SH-SY5Y (cell line): ENCODE measurements at regions not wholly inside any gene's neighbourhood (a gene's known extent, or its start where the extent isn't known, plus 50 kb on each side); places are given as distances from the start of the nearest gene placed in this dataset.

ENCODE experiments used
- GATA2 ChIP-seq: IDR thresholded peaks from 2 replicates; pipeline ENCODE4 v1.6.1; 2011; ENCODE audit warnings: mild to moderate bottlenecking, low read depth, low read length
- GATA3 ChIP-seq: IDR thresholded peaks from 2 replicates; pipeline ENCODE4 v1.6.1; 2011; ENCODE audit warnings: low read depth, mild to moderate bottlenecking, low read length, moderate library complexity

- TF ChIP-seq GATA3 (no peak), GATA2 (no peak)
Observed at GRCh38 chr9:13414349-13414748, 134.9 kb upstream of the MPDZ start.

DNA sequence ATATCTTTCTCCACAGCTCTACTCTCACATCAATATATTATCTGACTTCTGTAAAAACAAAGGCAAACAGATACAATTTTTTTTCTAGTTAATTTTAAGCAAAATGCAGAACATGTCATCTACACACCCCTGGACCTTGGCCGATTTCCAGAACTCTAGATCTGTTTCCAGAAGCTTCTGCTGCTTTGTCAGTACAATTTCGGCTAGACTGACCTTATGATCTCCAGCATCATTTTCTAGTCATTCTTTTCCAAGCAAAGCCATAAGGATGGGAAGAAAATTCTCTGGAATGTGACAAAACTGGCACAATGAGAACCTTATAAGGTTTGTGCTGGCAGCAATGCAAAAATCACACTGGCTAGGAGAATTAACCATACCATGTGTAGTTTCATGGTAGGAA lies 132.8 kb upstream of the MPDZ start:
- TF ChIP-seq GATA3 (no peak), GATA2 (no peak)

DNA sequence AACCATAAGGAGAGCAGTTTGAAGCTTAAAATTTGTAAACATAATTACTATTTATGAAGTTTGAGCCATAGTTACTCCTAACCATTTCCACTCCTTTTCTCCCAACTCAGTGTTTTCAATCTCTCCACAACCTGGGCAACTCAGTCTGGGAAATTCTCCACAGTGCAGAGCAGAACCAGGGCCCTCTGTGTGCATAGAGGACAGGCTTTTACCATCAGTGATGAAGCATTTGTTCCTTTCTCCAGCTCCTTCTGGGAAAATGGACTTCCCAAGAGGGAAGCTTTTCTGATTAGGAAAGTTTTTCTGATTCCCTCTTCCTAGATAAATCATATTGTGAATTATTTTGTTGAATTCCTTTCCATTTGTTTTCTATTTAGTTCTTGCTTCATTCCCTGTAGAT lies 132.3 kb upstream of the MPDZ start:
- no peak for TF ChIP-seq GATA3
- TF ChIP-seq GATA2: no peak

DNA sequence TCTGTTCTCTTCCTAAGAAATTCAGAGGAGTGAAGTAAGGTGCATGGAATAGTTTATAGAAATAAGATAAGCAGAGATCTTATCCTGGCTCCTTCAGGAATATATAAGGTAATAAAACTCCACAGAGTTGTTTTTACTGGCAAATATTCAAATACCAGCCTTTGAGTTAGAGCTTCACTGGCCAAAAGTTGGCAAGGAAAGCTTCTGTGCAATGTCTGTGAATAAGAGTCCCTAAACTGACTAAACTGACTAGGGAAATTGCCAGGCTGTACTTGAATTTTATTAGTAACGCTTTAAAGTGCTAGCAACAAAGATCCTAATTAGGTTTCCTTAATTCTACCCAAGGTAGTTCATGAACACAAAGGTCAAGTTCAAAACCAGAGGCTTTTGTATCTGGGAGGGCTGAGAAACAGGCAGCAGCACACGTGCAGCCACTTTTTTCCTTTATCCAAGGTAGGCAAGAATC lies 131.1 kb upstream of the MPDZ start:
- TF ChIP-seq GATA2 (no peak), GATA3 (no peak)

- TF ChIP-seq GATA3: no peak
- no peak for TF ChIP-seq GATA2
Observed at GRCh38 chr9:13397661-13398060, 118.2 kb upstream of the MPDZ start.

DNA sequence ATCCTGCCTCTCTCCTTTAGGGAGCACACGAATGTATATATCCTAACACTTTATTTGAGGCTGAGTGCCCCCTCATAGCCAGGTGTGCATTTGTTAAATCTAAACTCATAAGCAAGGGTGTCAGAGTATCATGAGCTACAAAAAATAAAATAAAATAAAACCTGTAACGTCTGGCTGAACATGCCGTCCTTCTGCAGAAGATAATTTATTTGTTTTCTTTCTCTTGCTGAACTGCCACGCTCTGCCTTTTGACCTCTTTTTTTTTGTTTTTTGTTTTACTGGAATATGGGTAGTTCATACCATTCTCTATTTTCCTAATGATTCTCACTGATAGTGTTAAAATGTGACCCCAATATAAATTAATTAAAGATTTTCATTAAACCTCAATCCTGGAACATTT lies 117.7 kb upstream of the MPDZ start:
- TF ChIP-seq GATA3: no peak
- no peak for TF ChIP-seq GATA2

DNA sequence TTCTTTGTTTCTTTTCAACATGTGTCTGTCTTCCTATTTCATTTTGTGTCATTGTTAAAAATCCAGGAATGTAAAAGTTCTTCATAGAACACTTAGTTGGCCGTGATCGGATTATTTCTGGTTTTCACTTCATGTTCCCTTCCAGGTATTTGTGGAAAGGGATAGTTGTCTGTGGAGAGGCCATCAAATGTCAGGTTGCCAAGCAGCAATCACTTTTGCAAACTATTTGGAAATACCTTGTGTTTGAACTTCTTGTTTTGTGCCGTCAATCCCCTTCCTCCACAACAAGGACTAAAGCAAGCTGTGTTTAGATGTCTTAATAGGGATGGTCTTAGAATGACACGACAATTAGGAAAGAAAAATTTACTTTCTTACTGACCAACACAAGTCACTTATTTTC lies 116.9 kb upstream of the MPDZ start:
- TF ChIP-seq GATA2 (no peak), GATA3 (no peak)

DNA sequence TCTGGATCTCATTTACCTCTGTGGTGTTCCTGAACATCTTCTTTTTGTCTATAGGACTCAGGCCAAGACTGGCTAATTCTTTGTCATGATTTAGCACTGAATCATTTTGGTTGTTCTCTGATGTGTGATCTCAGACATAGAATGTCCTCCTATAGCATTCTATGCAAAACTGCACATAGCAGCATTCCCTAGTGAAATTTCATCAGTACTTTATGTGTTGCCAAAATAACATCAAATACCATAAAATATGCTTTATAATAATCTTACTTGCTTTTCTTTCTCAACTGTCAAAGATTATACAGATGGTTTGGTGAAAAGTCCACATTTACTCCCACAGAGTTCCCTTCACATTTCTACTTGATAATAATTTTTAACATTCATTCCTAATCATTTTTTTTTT lies 115.7 kb upstream of the MPDZ start:
- TF ChIP-seq GATA3 (no peak), GATA2 (no peak)

DNA sequence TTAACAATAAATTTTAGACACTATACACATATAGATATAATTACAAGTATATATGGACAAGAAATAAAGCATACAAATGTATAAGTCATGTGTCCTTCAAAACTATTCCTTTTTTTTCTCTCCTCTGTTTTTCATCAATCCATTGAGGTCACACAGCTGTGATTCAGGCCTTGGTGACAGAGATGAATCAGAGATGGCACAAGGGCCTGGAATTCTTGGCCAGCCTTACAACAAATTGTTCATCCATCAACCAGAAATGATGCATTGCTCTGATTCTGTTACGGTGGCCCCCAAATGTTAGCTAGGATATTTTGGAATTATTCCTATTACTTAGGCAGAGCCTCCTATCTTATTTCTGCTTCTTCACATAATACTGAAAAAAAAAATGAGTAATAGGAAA lies 108.7 kb upstream of the MPDZ start:
- TF ChIP-seq GATA2 (no peak), GATA3 (no peak)

- TF ChIP-seq GATA2: no peak
- TF ChIP-seq GATA3: no peak
Observed at GRCh38 chr9:13387734-13388067, 108.2 kb upstream of the MPDZ start.

- TF ChIP-seq GATA2 (no peak), GATA3 (no peak)
Observed at GRCh38 chr9:13386935-13387733, 107.6 kb upstream of the MPDZ start.

GRCh38 chr9:13386316-13386715 lies 106.8 kb upstream of the MPDZ start:
- no peak for TF ChIP-seq GATA2
- no peak for TF ChIP-seq GATA3

- TF ChIP-seq GATA3: no peak
- no peak for TF ChIP-seq GATA2
Observed at GRCh38 chr9:13383855-13384254, 104.4 kb upstream of the MPDZ start.

GRCh38 chr9:13383216-13383615 lies 103.7 kb upstream of the MPDZ start:
- no peak for TF ChIP-seq GATA3
- TF ChIP-seq GATA2: no peak

- TF ChIP-seq GATA2 (no peak), GATA3 (no peak)
Observed at GRCh38 chr9:13382595-13382994, 103.1 kb upstream of the MPDZ start.

DNA sequence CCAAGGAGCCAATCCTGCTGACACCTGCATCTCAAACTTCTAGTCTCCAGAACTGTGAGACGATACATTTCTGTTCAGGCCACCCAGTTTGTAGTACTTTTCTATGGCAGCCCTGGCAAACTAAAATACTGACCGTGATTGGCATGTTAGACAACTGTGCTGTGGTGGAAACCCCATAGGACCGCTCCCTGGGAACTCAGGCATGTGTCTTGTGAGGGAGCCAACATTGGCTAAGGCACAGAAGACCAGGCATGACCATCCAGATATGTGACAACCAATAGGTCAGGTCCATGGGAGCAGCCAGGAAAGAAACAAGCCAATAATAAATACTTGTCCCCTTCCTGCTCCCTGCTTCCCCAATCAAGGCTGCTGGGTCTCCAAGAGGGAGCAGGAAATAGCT lies 101.4 kb upstream of the MPDZ start:
- TF ChIP-seq GATA2 (no peak), GATA3 (no peak)
